Peyer's patch (tissue), 4 donors: ENCODE measurements at regions not wholly inside any gene's neighbourhood (a gene's known extent, or its start where the extent isn't known, plus 50 kb on each side); places are given as distances from the start of the nearest gene placed in this dataset.

Experiments
- DNase-seq, 3 donors: peaks; one replicate each; pipeline ENCODE4 v3.0.0-alpha.2; 2017 to 2019
- H3K27ac ChIP-seq, 4 donors: fragments of 200-600 bp; sonication (generic); one replicate each; pipeline ENCODE4 v1.5.1; 2016 to 2019
- H3K27me3 ChIP-seq, 2 donors: fragments of 200-600 bp; sonication (generic); one replicate each; pipeline ENCODE4 v1.5.1; 2019
- H3K36me3 ChIP-seq, 3 donors: fragments of 200-600 bp; sonication (generic); one replicate each; pipeline ENCODE4 v1.5.1; 2016 to 2019
- H3K4me1 ChIP-seq, 4 donors: fragments of 200-600 bp; sonication (generic); one replicate each; pipeline ENCODE4 v1.5.1; 2016 to 2019
- H3K4me3 ChIP-seq, 4 donors: fragments of 200-600 bp; sonication (generic); 1 replicate in 3 of 4; 2 replicates in 1 of 4; pipeline ENCODE4 v1.5.1; 2016 to 2019; ENCODE audit warnings: mild to moderate bottlenecking in 1 of 4
- H3K9me3 ChIP-seq, 4 donors: fragments of 200-600 bp; sonication (generic); one replicate each; pipeline ENCODE4 v1.5.1; 2016 to 2019; ENCODE audit warnings: mild to moderate bottlenecking in 1 of 4
- POLR2A ChIP-seq, 2 donors: fragments of 450-650 bp; IDR thresholded peaks; one replicate each; pipeline ENCODE4 v1.5.1; 2017; ENCODE audit warnings: antibody characterized with exemption in 2 of 2, mild to moderate bottlenecking in 2 of 2, moderate library complexity in 2 of 2
- TF ChIP-seq, protein P1 (sequence below), 6 experiments: fragments of 450-650 bp in 4 of 6; fragments of 200-600 bp in 2 of 6; sonication (generic) in 1 of 6; IDR thresholded peaks; one replicate each; pipeline ENCODE4 v1.5.1; 2017 to 2019; ENCODE audit warnings: antibody characterized with exemption in 6 of 6, mild to moderate bottlenecking in 3 of 6, moderate library complexity in 1 of 6

DNA sequence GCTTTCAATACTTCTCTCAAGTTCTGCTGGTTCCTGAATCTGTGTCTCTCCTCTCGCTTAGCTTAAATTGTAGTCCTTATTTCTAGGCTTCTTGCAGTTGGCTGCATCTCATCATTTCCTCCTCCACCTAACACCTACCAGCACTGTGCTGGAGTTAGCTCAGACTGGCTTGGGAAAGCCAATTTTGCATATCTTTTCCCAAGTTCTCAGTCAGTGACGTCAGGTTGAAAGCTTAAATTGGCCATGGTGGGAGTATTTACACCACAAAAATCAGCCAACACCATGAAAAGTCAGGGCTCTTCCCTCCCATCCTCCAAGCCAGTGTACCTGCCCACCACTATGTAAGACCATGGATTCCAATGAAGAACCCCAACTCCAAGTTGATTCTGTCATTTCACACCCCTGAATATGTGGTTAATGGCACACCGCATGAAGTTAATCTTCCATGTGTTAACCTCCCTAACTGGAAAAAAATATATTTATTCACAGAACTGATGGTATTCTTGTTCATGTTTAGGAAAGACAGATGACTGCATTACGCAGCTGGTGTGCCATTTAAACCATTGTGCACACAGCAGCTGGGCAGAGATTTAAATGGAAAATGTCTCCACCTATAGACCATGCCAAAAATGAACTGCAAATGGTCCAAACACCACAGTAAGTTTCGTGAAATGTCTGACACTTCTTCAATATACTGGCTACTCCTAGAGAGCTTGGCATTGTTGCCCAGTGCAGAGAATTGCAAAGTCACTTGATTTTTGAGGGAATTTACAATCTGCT, 274.1 kb upstream of the MAP3K7 start:
- Histone ChIP-seq H3K36me3 (no peaks in the 10 kb centered on the region), H3K27me3 (no peaks in the 10 kb centered on the region), H3K9me3 (no peaks in the 10 kb centered on the region), H3K4me1 (no peaks in the 10 kb centered on the region), H3K4me3 (no peak overlapping the region), H3K27ac (no peak overlapping the region)
- TF ChIP-seq, protein P1, sequence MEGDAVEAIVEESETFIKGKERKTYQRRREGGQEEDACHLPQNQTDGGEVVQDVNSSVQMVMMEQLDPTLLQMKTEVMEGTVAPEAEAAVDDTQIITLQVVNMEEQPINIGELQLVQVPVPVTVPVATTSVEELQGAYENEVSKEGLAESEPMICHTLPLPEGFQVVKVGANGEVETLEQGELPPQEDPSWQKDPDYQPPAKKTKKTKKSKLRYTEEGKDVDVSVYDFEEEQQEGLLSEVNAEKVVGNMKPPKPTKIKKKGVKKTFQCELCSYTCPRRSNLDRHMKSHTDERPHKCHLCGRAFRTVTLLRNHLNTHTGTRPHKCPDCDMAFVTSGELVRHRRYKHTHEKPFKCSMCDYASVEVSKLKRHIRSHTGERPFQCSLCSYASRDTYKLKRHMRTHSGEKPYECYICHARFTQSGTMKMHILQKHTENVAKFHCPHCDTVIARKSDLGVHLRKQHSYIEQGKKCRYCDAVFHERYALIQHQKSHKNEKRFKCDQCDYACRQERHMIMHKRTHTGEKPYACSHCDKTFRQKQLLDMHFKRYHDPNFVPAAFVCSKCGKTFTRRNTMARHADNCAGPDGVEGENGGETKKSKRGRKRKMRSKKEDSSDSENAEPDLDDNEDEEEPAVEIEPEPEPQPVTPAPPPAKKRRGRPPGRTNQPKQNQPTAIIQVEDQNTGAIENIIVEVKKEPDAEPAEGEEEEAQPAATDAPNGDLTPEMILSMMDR (IDR thresholded peaks at IDR 0.05), result no peak
- no peak for TF ChIP-seq POLR2A (IDR thresholded peaks at IDR 0.05)
- no peak for DNase-seq

DNA sequence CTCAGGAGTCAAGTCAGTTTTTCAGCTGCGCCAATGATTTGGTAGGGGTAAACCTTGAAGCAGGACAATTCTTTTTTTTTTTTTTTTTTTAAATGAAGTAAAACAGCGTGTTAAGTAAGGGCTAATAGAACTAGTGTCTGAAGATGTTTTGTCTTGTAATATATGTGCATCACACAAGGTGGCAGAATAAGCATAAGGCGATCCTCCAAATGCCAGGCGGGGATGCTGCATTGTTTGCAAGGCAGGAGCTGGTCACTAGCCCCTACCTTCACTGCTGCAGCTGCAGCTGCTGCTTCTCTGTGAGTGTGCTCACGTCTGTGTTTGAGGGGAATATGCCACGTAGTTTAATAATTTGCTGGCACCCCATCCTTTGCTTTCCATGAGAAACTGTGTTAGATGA, 272.7 kb upstream of the MAP3K7 start:
- H3K4me1 ChIP-seq, result no peaks in the 10 kb centered on the region
- no peak overlapping the region for H3K4me3 ChIP-seq
- H3K36me3 ChIP-seq, result no peaks in the 10 kb centered on the region
- H3K27me3 ChIP-seq, result no peaks in the 10 kb centered on the region
- TF ChIP-seq, protein P1 (IDR thresholded peaks at IDR 0.05), result no peak
- TF ChIP-seq POLR2A (IDR thresholded peaks at IDR 0.05), result no peak
- no peaks in the 10 kb centered on the region for H3K9me3 ChIP-seq
- DNase-seq, result no peak
- no peak overlapping the region for H3K27ac ChIP-seq

- no peaks in the 10 kb centered on the region for H3K36me3 ChIP-seq
- no peak overlapping the region for H3K4me3 ChIP-seq
- no peak for TF ChIP-seq POLR2A (IDR thresholded peaks at IDR 0.05)
- TF ChIP-seq, protein P1 (IDR thresholded peaks at IDR 0.05), result no peak
- no peak for DNase-seq
- no peak overlapping the region for H3K27ac ChIP-seq
- H3K4me1 ChIP-seq, result no peaks in the 10 kb centered on the region
- H3K27me3 ChIP-seq, result no peaks in the 10 kb centered on the region
- H3K9me3 ChIP-seq, result no peaks in the 10 kb centered on the region
Observed at GRCh38 chr6:90859056-90859455, 272.2 kb upstream of the MAP3K7 start.

- no peak overlapping the region for H3K4me3 ChIP-seq
- no peak for TF ChIP-seq POLR2A (IDR thresholded peaks at IDR 0.05)
- TF ChIP-seq, protein P1 (IDR thresholded peaks at IDR 0.05), result no peak
- no peaks in the 10 kb centered on the region for H3K27me3 ChIP-seq
- no peaks in the 10 kb centered on the region for H3K36me3 ChIP-seq
- no peak overlapping the region for H3K27ac ChIP-seq
- no peaks in the 10 kb centered on the region for H3K4me1 ChIP-seq
- no peak for DNase-seq
- H3K9me3 ChIP-seq, result no peaks in the 10 kb centered on the region
Observed at GRCh38 chr6:90849686-90850085, 262.8 kb upstream of the MAP3K7 start.

DNA sequence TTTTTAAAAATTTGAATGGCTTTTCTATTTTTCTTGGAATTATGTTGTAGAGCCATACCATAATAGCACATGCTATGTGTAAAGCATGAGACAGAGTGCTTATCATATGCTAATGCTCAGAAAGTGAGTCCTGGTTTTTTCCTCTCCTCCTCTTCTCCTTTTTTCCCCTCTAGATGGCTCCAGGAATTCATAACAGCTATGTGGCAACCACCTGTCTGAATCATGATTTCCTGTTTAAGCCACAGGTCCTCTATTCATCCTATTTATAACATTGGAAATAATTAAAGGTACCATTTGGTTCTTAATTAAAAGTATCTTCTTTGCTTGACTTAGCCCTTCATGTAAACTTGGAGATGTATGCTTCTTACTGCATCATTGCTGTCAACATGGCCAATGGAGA, 260.0 kb upstream of the MAP3K7 start:
- DNase-seq, result no peak
- H3K27ac ChIP-seq, result no peak overlapping the region
- H3K36me3 ChIP-seq, result no peaks in the 10 kb centered on the region
- no peak overlapping the region for H3K4me3 ChIP-seq
- no peaks in the 10 kb centered on the region for H3K9me3 ChIP-seq
- H3K4me1 ChIP-seq, result no peaks in the 10 kb centered on the region
- no peaks in the 10 kb centered on the region for H3K27me3 ChIP-seq
- no peak for TF ChIP-seq POLR2A (IDR thresholded peaks at IDR 0.05)
- TF ChIP-seq, protein P1 (IDR thresholded peaks at IDR 0.05), result no peak
